ENCODE measurements at regions not wholly inside any gene's neighbourhood (a gene's known extent, or its start where the extent isn't known, plus 50 kb on each side); places are given as distances from the start of the nearest gene placed in this dataset.

- TF ChIP-seq CTCF (conservative IDR thresholded peaks at IDR 0.05 in 1 of 2, IDR thresholded peaks at IDR 0.05 in 1 of 2; ENCODE audit: extremely low read depth in 1 of 2, insufficient read depth in 1 of 2, low read depth in 1 of 2, low read length in 2 of 2) (no peak), EZH2 (IDR thresholded peaks at IDR 0.05; ENCODE audit: borderline replicate concordance, low read length) (no peak)
Observed at GRCh38 chr10:130382031-130382430, 245.8 kb downstream of the GLRX3 start.
